NB4 (cell line): ENCODE measurements at regions not wholly inside any gene's neighbourhood (a gene's known extent, or its start where the extent isn't known, plus 50 kb on each side); places are given as distances from the start of the nearest gene placed in this dataset.

Experiments
- DNase-seq: peaks from one replicate; pipeline ENCODE4 v3.0.0; 2010; ENCODE audit warnings: low read depth
- H3K4me3 ChIP-seq: one replicate; pipeline ENCODE4 v1.5.1; 2011; ENCODE audit warnings: mild to moderate bottlenecking, low read depth, low read length, moderate library complexity
- MYC ChIP-seq: IDR thresholded peaks from 2 replicates; pipeline ENCODE4 v1.6.1; 2011; ENCODE audit warnings: low read depth, low read length
- POLR2A ChIP-seq: IDR thresholded peaks from 2 replicates; pipeline ENCODE4 v1.6.1; 2011; ENCODE audit warnings: mild to moderate bottlenecking; ENCODE audit not compliant: insufficient read length; ENCODE audit errors: extremely low read depth
- TF ChIP-seq, protein P1 (sequence below): IDR thresholded peaks from 2 replicates; pipeline ENCODE4 v1.6.1; 2011; ENCODE audit warnings: low read depth, low read length
- TF ChIP-seq, protein P2 (sequence below): IDR thresholded peaks from one replicate; pipeline ENCODE4 v1.5.1; 2012; ENCODE audit warnings: low read depth, low read length

DNA sequence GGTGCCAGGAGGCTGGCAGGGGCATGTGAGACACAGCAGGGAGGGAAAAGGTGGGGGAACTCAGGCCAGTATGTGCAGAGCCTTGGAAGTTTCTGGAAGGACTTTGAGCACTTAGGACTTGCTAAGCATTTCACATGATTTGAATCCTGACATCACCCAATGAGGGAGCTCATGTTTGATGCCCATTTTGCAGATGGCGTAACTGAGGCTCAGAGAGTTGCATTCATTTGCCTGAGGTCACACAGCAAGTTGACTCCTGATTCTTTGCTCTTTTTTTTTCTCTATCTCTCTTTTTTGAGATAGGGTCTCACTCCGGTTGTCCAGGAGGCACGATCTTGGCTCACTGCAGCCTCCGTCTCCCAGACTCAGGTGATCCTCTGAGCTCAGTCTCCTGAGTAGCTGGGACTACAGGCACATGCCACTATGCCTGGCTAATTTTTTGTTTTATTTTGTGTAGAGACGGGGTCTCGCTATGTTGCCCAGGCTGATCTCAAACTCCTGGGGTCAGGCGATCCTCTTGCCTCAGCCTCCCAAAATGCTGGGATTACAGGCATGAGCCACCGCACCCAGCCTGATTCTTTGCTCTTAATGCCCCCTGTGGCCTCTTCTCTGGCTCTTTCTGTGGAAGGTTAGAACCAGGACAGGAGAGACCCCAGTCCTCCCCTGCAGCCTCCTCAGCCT is 246.1 kb downstream of the RBM19 start:
- TF ChIP-seq MYC (no peak), POLR2A (no peak)
- TF ChIP-seq, protein P1, sequence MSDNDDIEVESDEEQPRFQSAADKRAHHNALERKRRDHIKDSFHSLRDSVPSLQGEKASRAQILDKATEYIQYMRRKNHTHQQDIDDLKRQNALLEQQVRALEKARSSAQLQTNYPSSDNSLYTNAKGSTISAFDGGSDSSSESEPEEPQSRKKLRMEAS, result no peak
- TF ChIP-seq, protein P2, sequence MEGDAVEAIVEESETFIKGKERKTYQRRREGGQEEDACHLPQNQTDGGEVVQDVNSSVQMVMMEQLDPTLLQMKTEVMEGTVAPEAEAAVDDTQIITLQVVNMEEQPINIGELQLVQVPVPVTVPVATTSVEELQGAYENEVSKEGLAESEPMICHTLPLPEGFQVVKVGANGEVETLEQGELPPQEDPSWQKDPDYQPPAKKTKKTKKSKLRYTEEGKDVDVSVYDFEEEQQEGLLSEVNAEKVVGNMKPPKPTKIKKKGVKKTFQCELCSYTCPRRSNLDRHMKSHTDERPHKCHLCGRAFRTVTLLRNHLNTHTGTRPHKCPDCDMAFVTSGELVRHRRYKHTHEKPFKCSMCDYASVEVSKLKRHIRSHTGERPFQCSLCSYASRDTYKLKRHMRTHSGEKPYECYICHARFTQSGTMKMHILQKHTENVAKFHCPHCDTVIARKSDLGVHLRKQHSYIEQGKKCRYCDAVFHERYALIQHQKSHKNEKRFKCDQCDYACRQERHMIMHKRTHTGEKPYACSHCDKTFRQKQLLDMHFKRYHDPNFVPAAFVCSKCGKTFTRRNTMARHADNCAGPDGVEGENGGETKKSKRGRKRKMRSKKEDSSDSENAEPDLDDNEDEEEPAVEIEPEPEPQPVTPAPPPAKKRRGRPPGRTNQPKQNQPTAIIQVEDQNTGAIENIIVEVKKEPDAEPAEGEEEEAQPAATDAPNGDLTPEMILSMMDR, result no peak
- H3K4me3 ChIP-seq, result no peak overlapping the region
- no peak for DNase-seq

DNA sequence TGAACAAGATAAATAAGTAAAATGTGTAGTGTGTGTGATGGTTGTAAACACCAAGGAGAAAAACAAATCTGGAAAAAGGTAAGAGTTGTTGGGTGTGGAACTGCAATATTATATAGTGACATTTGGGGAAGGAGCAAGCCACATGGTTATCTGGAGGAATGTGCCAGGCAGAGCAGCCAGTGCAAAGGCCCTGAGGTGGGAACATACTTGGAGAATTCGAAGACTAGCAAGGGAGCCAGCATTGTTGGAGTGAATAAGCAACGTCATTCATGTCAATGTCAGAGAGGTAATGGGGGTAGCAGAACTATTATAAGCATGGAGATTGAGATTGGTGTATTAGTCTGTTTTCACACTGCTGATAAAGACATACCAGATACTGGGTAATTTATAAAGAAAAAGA is 241.5 kb upstream of the LHX5 start:
- no peak for DNase-seq
- H3K4me3 ChIP-seq, result no peak overlapping the region
- TF ChIP-seq, protein P2, result no peak
- TF ChIP-seq MYC (no peak), POLR2A (no peak)
- TF ChIP-seq, protein P1, result no peak

DNA sequence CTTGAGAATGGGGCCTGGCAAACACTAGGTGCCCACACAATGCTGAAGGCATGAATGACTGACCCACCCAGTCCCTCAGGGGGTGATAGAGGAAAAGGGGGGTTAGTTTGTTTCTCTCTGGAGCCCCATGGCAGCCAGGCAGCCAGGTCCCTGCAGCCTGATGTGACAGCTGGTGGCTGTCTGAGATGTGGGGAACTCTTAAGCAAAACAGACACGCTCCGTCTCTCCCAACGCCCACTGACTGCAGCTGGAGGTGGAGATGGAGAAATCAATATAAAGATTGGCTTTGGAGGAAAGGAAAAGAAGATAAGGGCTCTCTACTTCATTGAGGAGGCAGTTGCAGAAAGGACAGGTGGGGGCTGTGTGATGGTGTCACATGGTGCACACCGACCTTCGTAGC is 240.8 kb upstream of the LHX5 start:
- no peak overlapping the region for H3K4me3 ChIP-seq
- TF ChIP-seq, protein P1, result no peak
- TF ChIP-seq, protein P2, result no peak
- TF ChIP-seq POLR2A, result no peak
- TF ChIP-seq MYC, result no peak
- DNase-seq, result no peak

DNA sequence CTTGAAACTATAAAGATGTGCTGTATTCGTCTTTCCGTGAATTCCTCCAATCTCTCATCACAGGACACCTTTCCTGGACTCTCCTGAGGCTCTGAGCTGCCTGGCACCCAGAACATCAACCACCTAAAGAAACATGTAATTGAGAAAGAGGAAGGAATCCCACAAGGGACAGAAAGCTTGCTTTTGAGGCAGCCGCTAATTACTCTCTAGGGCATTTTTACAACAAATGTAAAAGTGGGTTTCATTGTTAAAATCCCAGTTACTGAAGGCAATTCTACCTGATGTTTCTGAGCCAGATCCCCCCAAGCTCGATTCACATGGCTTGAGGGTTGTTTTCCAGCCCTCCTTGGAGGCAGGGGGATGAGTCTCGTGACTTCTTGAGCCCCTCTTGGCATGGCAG is 238.5 kb upstream of the LHX5 start:
- TF ChIP-seq, protein P2, result no peak
- TF ChIP-seq MYC, result no peak
- no peak for TF ChIP-seq POLR2A
- TF ChIP-seq, protein P1, result no peak
- H3K4me3 ChIP-seq, result no peak overlapping the region
- no peak for DNase-seq

DNA sequence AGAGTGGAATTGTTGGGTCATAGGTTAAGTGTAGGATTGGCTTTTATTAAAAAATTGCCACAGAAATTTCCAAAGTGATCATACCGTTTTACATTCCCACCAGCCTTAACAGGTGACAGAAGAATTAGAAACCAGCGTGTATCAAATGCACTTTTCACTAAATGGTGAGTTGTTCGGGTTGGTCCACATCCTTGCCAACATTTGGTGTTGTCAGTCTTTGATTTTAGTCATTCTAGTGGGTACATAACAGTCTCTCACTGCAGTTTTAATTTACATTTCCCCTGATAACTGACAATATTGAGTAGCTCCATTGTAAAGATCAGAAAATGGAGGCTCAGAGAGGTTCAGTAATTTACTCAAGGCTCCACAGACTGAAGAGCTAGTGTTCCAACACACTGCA is 237.8 kb upstream of the LHX5 start:
- TF ChIP-seq, protein P1, result no peak
- TF ChIP-seq POLR2A (no peak), MYC (no peak)
- TF ChIP-seq, protein P2, result no peak

More for the DNA sequence above, 237.8 kb upstream of the LHX5 start:
- no peak overlapping the region for H3K4me3 ChIP-seq
- no peak for DNase-seq
